ENCODE measurements at regions not wholly inside any gene's neighbourhood (a gene's known extent, or its start where the extent isn't known, plus 50 kb on each side); places are given as distances from the start of the nearest gene placed in this dataset.
"Not testable (repeated sequence)": the region's sequence is repeated elsewhere in the genome, so short reads cannot be mapped to it uniquely, and the experiment has no call there.

- no peak for FAIRE-seq
- H3K27ac ChIP-seq (ENCODE audit: control insufficient read depth, insufficient read depth, low read length): no peak overlapping the region
- no peaks in the 10 kb centered on the region for H3K9me1 ChIP-seq (ENCODE audit: control insufficient read depth, extremely low read depth, insufficient read depth, low read length)
- no peak for DNase-seq (ENCODE audit: low read depth, low spot score)
- H3K9ac ChIP-seq (ENCODE audit: control insufficient read depth, extremely low read depth, insufficient read depth, low read length): no peak overlapping the region
- no peak overlapping the region for H2AFZ ChIP-seq (ENCODE audit: control insufficient read depth, low read length)
- H3K4me1 ChIP-seq (ENCODE audit: control insufficient read depth, extremely low read depth, insufficient read depth, low read length): no peaks in the 10 kb centered on the region
- no peaks in the 10 kb centered on the region for H3K36me3 ChIP-seq (ENCODE audit: control insufficient read depth in 2 of 2, extremely low read depth in 1 of 2, insufficient read depth in 2 of 2, low read length in 2 of 2)
- no peaks in the 10 kb centered on the region for H4K20me1 ChIP-seq (ENCODE audit: control insufficient read depth, extremely low read depth, insufficient read depth, low read length)
- H3K9me3 ChIP-seq (ENCODE audit: control insufficient read depth, low read depth, low read length): no peaks in the 10 kb centered on the region
- no peaks in the 10 kb centered on the region for H3K27me3 ChIP-seq (ENCODE audit: control insufficient read depth, extremely low read depth, insufficient read depth, low read length)
- dilution Hi-C loops (cut with MboI; ENCODE audit: extremely low pct_ligation_motif_present, low sequenced_read_pairs): no loop called here
- TF ChIP-seq, protein P1, sequence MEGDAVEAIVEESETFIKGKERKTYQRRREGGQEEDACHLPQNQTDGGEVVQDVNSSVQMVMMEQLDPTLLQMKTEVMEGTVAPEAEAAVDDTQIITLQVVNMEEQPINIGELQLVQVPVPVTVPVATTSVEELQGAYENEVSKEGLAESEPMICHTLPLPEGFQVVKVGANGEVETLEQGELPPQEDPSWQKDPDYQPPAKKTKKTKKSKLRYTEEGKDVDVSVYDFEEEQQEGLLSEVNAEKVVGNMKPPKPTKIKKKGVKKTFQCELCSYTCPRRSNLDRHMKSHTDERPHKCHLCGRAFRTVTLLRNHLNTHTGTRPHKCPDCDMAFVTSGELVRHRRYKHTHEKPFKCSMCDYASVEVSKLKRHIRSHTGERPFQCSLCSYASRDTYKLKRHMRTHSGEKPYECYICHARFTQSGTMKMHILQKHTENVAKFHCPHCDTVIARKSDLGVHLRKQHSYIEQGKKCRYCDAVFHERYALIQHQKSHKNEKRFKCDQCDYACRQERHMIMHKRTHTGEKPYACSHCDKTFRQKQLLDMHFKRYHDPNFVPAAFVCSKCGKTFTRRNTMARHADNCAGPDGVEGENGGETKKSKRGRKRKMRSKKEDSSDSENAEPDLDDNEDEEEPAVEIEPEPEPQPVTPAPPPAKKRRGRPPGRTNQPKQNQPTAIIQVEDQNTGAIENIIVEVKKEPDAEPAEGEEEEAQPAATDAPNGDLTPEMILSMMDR (optimal IDR thresholded peaks at IDR 0.05 in 1 of 3, IDR thresholded peaks at IDR 0.05 in 1 of 3, conservative IDR thresholded peaks at IDR 0.05 in 1 of 3; ENCODE audit: extremely low read depth in 1 of 3, insufficient read depth in 2 of 3, low read length in 3 of 3): no peak
- TF ChIP-seq EZH2 (IDR thresholded peaks at IDR 0.05; ENCODE audit: low read length): no peak
- H3K79me2 ChIP-seq (ENCODE audit: control insufficient read depth, insufficient read depth, low read length): no peaks in the 10 kb centered on the region
- H3K4me3 ChIP-seq (ENCODE audit: control insufficient read depth in 2 of 3, extremely low read depth in 1 of 3, insufficient read depth in 2 of 3, low read depth in 1 of 3, low read length in 3 of 3): no peak overlapping the region
- no peak overlapping the region for H3K4me2 ChIP-seq (ENCODE audit: control insufficient read depth, extremely low read depth, insufficient read depth, low read depth, low read length)
These were observed 142.3 kb upstream of the NRP1 start for GRCh38 chr10:33476757-33477273.

GRCh38 chr10:33473688-33474087, 139.2 kb upstream of the NRP1 start:
- Histone ChIP-seq H3K9me3 (ENCODE audit: control insufficient read depth, low read depth, low read length) (no peaks in the 10 kb centered on the region), H3K9ac (ENCODE audit: control insufficient read depth, extremely low read depth, insufficient read depth, low read length) (no peak overlapping the region), H3K79me2 (ENCODE audit: control insufficient read depth, insufficient read depth, low read length) (no peaks in the 10 kb centered on the region), H3K4me1 (ENCODE audit: control insufficient read depth, extremely low read depth, insufficient read depth, low read length) (no peaks in the 10 kb centered on the region), H3K9me1 (ENCODE audit: control insufficient read depth, extremely low read depth, insufficient read depth, low read length) (no peaks in the 10 kb centered on the region), H3K36me3 (ENCODE audit: control insufficient read depth in 2 of 2, extremely low read depth in 1 of 2, insufficient read depth in 2 of 2, low read length in 2 of 2) (no peaks in the 10 kb centered on the region), H2AFZ (ENCODE audit: control insufficient read depth, low read length) (no peak overlapping the region), H3K27ac (ENCODE audit: control insufficient read depth, insufficient read depth, low read length) (no peak overlapping the region), H3K4me2 (ENCODE audit: control insufficient read depth, extremely low read depth, insufficient read depth, low read depth, low read length) (no peak overlapping the region), H3K4me3 (ENCODE audit: control insufficient read depth in 2 of 3, extremely low read depth in 1 of 3, insufficient read depth in 2 of 3, low read depth in 1 of 3, low read length in 3 of 3) (no peak overlapping the region), H3K27me3 (ENCODE audit: control insufficient read depth, extremely low read depth, insufficient read depth, low read length) (no peaks in the 10 kb centered on the region), H4K20me1 (ENCODE audit: control insufficient read depth, extremely low read depth, insufficient read depth, low read length) (no peaks in the 10 kb centered on the region)
- dilution Hi-C loops (cut with MboI; ENCODE audit: extremely low pct_ligation_motif_present, low sequenced_read_pairs): no loop called here
- TF ChIP-seq, protein P1 (optimal IDR thresholded peaks at IDR 0.05 in 1 of 3, IDR thresholded peaks at IDR 0.05 in 1 of 3, conservative IDR thresholded peaks at IDR 0.05 in 1 of 3; ENCODE audit: extremely low read depth in 1 of 3, insufficient read depth in 2 of 3, low read length in 3 of 3): no peak
- TF ChIP-seq EZH2 (IDR thresholded peaks at IDR 0.05; ENCODE audit: low read length): no peak
- DNase-seq (ENCODE audit: low read depth, low spot score) (no peak), FAIRE-seq (no peak)

- H3K4me1 ChIP-seq (ENCODE audit: control insufficient read depth, extremely low read depth, insufficient read depth, low read length); dilution Hi-C loops (cut with MboI; ENCODE audit: extremely low pct_ligation_motif_present, low sequenced_read_pairs); H4K20me1 ChIP-seq (ENCODE audit: control insufficient read depth, extremely low read depth, insufficient read depth, low read length); H3K4me2 ChIP-seq (ENCODE audit: control insufficient read depth, extremely low read depth, insufficient read depth, low read depth, low read length); H3K79me2 ChIP-seq (ENCODE audit: control insufficient read depth, insufficient read depth, low read length); H3K9me3 ChIP-seq (ENCODE audit: control insufficient read depth, low read depth, low read length); H3K9ac ChIP-seq (ENCODE audit: control insufficient read depth, extremely low read depth, insufficient read depth, low read length); H3K27ac ChIP-seq (ENCODE audit: control insufficient read depth, insufficient read depth, low read length); FAIRE-seq; H2AFZ ChIP-seq (ENCODE audit: control insufficient read depth, low read length); H3K4me3 ChIP-seq (ENCODE audit: control insufficient read depth in 2 of 3, extremely low read depth in 1 of 3, insufficient read depth in 2 of 3, low read depth in 1 of 3, low read length in 3 of 3); H3K27me3 ChIP-seq (ENCODE audit: control insufficient read depth, extremely low read depth, insufficient read depth, low read length); DNase-seq (ENCODE audit: low read depth, low spot score); H3K36me3 ChIP-seq (ENCODE audit: control insufficient read depth in 2 of 2, extremely low read depth in 1 of 2, insufficient read depth in 2 of 2, low read length in 2 of 2); H3K9me1 ChIP-seq (ENCODE audit: control insufficient read depth, extremely low read depth, insufficient read depth, low read length): not testable (repeated sequence)
These were observed 133.5 kb upstream of the NRP1 start for GRCh38 chr10:33468006-33468405.

All from keratinocyte (primary cell).